ENCODE measurements at regions not wholly inside any gene's neighbourhood (a gene's known extent, or its start where the extent isn't known, plus 50 kb on each side); places are given as distances from the start of the nearest gene placed in this dataset.
"Not testable (repeated sequence)": the region's sequence is repeated elsewhere in the genome, so short reads cannot be mapped to it uniquely, and the experiment has no call there.

DNA sequence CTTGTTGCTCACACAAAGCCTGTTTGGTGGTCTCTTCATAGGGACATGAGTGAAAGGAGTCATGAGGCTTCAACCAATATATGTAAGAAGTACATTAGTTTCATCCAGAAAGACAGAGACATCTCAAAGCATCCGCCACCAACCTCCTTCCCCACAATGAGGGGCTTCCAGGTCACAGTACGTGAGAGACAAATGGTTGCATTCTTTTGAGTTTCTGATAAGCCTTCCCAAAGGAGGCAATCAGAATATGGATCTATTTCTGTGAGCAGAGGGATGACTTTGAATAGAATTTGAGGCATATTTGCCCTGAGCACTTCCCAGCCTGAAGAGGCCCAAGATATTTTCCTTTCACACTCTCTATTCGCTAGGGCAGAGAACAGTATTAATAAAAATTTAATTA, 931.1 kb downstream of the FAM181B start:
- DNase-seq (ENCODE audit: low spot score) (no peak), ATAC-seq (no peak)

DNA sequence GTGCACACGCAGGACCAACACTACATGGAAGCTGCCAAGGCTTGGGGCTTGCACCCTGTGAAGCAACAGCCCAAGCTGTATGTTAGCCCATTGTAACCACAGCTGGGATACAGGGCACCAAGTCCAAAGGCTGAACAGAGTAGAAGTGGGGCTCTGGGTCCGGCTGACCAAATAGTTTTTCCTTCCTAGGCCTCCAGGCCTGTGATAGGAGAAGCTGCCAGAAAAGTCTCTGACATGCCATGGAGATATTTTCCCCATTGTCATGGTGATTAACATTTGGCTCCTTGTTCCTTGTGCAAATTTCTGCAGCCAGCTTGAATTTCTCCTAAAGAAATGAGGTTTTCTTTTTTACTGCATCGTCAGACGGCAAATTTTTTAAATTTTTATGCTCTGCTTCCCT, 941.2 kb downstream of the FAM181B start:
- DNase-seq (ENCODE audit: low spot score) (no peak), ATAC-seq (no peak)

DNA sequence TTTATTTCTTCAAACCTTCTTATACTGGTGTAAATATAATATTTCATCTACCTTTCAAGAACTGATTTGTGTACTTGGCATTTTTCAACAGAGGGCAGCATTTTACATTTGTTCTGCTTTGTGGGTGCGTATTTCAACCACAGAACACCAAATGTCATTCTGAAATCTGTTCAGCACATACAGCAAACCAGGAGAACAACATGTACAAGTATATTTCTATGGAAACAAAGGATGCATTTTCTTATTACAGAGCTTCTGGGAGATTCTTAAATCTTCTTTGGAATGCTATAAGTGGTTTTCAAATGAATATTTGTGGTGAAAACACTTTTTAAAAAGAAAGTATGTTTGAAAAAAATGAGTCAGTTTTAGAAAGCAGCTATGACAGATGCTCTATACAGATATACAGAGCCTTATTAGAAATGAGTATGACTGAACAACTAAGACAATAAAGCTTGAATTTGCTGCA, 946.0 kb downstream of the FAM181B start:
- DNase-seq (ENCODE audit: low spot score): no peak
- ATAC-seq: no peak

DNA sequence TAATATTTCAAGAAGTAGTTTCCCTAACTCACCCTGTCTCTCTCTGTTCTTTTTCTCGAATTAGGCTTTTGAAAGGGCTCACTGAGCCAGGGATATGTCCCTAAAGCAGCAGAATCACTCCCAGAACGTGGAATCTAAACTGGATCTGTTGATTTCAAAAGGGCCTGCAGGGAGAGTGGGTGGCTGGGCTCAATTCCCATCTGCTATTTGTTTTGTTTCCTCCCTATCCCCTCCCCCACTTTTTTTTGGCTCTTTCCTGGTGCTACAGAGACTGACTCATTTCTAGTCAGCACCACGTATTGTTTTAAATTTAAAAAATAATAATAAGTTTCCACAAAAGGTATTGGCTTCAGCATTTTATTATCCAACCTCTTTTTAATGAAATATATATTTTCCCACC, 961.5 kb downstream of the FAM181B start:
- DNase-seq (ENCODE audit: low spot score) (no peak), ATAC-seq (no peak)

DNA sequence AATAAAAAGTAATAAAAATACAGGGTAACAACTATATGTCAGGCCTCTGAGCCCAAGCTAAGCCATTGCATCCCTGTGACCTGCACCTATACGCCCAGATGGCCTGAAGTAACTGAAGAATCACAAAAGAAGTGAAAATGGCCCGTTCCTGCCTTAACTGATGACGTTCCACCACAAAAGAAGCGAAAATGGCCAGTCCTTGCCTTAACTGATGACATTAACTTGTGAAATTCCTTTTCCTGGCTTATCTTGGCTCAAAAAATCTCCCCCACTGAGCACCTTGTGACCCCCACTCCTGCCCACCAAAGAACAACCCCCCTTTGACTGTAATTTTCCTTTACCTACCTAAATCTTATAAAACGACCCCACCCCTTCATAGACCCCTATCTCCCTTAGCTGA, 963.8 kb downstream of the FAM181B start:
- DNase-seq (ENCODE audit: low spot score); ATAC-seq: not testable (repeated sequence)

DNA sequence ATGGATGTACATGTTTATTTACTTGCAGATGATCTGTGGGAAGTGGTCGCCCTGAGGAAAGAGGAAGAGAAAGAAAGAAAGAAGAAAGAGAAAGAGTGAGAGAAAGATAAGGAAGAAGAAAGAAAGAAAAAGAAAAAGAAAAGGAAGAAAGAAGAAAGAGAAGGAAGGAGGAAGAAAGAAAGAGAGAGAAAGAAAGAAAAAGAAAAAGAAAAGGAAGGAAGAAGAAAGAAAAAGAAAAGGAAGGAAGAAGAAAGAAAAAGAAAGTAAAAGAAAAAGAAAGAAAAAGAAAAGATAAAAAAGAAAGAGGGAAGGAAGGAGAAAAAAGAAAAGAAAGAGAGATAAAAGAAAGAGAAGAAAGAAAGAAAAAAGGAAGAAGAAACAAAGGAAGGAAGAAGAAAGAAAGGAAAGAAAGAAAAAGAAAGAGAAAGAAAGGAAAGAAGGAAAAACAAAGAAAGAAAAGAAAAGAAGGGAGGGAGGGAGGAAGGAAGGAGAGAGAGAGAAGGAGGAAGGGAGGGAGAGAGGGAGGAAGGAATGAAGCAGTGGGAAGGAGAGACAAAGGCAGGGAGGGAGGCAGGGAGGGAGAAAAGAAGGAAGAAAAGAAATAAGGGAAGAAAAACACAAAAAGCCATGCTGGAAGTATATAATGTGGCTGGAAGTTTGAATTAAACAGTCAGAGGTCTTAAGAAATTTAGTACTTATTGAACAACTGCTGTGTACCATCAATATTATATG, 976.6 kb downstream of the FAM181B start:
- ATAC-seq (no peak), DNase-seq (ENCODE audit: low spot score) (no peak)

DNA sequence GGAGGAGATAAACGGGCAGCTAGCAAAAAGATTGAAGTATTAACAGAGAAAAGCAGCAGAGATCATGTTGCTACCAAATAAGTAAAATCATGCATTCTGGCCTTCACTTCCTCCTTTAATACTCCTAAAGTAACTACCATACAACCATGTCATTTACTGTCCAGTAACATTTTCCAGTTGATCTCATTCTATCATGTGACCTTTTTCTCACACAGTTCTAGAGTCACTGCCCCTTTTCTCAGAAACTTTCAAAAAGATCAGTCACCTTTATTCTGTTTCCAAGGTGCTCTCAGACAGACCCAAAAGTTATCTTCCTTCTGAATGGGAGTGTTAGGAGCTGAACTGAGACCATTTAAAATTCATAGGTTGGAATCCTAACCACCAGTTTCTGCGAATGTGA, 984.4 kb downstream of the FAM181B start:
- DNase-seq (ENCODE audit: low spot score) (no peak), ATAC-seq (no peak)

DNA sequence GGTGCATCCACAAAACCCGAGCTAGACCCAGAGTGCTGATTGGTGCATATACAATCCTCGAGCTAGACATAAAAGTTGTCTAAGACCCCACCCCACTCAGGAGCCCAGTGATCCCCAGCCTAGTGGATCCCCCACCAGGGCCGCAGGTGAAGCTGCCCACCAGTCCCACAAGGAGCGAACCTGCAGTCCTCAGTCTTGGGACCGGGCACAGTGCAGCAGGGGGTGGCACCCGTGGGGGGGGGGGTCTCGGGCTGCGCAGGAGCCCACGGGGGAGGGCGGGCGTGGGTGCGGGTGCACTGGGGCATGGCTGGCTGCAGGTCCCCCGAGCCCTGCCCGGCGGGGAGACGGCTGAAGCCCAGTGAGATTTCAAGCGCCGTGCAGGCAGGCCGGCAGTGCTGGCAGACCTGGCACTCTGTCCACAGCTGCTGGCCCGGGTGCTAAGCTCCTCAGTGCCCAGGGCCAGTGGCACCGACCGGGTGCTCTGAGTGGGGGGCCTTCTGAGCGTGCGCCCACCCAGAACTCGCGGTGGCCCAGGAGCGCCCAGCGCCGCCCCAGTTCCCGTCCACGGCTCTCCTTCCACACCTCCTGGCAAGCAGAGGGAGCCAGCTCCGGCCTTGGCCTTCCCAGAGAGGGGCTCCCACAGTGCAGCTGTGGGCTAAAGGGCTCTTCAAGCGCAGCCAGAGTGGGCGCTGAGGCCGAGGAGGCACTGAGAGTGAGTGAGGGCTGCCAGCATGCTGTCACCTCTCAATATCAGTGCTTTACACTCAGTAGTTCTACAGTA, 989.1 kb downstream of the FAM181B start:
- ATAC-seq: no peak
- DNase-seq (ENCODE audit: low spot score): no peak

DNA sequence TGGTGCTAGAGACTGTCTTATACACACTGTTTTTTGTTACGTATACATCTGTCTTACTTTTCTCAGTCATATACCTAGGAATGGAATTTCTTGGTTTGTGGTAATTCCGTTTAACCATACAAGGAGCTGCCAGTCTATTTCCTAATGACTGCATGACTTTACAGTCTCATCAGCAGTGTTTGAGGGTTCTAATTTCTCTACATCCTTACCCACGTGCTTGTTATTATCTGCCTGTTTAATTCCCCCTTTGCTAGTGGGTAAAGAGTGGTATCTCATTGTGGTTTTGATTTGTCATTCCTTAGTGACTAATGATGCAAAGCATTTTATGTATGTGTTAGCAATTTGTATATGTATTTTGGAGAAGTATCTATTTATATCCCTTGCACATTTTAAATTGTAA, 1008.0 kb downstream of the FAM181B start:
- ATAC-seq (no peak), DNase-seq (ENCODE audit: low spot score) (no peak)

DNA sequence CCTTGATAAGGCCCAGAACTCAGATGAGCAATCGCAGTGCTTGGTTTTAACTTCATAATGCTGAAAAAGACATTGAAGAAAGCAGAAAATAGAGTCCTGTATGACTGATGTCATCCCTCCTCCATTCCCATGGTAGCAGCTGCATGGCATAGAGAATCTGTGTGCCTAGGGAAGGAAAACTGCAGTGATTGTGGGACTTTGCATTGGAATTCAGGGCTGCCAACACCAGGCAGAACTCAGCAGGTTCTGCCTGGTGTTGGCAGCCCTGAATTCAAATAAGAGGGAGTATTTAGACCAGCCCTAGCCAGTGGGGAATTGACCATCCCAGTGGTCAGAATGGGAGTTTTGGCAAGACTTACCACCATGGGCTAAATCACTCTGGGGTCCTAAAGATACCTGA, 1016.0 kb downstream of the FAM181B start:
- ATAC-seq: no peak
- no peak for DNase-seq (ENCODE audit: low spot score)

DNA sequence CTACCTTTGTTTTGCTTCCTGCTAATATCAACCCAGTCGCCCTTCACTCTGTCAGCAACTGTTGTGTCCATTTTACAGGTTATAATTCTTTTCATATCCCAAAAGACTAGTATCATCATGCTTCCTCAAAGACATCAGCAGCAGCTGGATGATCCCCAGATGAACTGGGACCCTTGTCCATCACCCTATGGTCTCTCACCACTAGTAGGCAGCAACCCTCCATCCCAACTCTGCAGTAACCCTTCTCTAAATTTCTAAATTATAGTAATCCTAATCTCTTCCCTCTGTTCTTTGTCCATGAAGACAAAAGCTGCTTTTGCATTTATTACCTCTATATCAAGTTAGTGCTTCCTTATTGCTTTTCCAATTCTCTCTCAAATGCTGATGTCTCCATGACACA, 1025.8 kb downstream of the FAM181B start:
- ATAC-seq (no peak), DNase-seq (ENCODE audit: low spot score) (no peak)

DNA sequence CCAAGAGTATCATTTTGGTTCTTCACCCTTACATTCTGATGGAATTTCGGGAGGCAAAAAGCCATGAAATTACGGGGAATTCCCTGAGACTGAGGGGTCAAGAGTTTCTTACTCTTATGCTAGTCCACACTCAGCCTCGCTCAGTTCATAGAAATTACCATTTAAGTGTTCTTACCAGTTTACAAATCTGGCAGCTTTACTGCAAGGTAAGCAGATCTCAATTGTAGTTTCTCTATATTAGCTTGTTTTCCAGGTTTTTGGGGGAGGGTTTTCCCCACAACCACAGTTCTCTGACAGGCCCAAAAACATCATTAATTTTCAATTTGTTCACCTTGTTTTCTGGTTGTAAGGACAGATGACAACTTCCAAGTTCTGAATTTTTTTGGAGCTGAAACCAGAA, 1028.4 kb downstream of the FAM181B start:
- ATAC-seq (no peak), DNase-seq (ENCODE audit: low spot score) (no peak)

DNA sequence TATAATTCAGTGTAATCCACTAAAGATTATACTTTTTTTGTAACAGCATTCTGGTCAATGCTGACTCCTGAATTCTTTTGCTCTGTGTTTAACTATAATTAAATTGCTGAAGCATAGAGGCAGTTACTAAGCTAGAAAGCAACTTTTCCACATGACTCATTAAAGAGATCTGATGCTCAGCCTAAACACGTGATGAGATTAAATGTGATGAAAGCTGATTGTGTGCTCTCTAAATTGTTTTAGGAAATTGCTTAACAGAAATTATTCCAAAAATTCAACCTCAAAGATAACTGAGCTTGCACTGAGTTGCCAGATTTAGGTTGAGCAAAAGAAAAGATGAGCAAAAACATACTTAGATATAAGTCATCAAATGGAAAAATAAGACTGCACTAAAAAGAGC, 1033.6 kb downstream of the FAM181B start:
- no peak for DNase-seq (ENCODE audit: low spot score)
- ATAC-seq: no peak

DNA sequence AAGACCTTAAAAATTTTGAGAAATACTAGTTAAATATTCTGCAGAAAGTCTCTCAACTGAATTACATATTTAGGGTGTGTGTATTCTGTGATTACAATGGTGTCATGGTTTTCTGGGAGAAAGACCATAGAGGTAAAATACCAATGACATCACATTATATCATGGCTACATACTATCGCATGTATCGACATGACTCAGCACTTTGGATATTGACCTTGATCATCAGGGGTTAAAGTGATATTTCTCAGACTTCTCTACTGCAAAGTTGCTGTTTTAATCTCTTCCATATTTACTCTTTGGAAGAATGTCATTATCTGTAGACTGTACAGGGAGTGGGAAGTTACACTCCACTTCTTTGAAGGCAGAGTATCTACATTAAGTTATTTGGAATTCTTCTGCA, 1046.6 kb downstream of the FAM181B start:
- no peak for DNase-seq (ENCODE audit: low spot score)

DNA sequence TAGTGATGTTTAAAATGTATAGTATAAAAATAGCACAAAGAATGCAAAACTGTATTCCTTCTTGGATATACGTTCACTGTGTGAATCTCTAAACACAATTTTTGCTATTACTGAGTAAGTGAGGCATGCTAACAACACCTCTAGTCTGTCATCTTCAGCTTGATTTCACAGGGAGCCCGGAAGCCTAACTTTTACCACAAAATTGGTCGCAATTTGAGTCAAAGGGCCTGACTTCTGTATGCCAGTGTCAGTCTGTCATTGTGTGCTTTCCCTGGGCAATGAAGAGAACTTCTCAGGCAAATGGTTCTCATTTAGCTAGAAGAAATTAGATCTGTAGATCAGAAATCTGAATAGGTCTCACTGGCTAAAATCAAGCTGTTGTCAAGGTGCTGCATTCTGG, 1059.5 kb downstream of the FAM181B start:
- ATAC-seq (no peak), DNase-seq (ENCODE audit: low spot score) (no peak)

More for the DNA sequence above, 1046.6 kb downstream of the FAM181B start:
- ATAC-seq: no peak

DNA sequence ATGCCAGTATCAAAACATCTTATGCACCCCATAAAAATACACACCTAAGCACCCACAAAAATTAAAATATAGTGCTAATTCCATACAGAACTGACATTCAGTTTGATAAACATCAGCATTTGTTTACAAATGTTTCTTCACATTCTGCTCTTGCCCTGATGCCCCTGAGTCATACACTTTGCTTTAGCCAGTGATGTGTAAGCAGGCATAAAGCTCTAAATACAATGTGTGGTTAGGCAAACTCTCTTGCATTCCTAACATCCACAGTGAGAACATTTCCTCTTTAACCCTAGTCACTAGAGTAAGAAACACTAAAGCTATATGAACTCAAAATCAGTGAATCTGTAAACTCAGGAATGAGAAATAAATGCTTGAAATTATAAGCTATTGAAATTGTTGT, 1060.7 kb downstream of the FAM181B start:
- no peak for DNase-seq (ENCODE audit: low spot score)
- no peak for ATAC-seq

DNA sequence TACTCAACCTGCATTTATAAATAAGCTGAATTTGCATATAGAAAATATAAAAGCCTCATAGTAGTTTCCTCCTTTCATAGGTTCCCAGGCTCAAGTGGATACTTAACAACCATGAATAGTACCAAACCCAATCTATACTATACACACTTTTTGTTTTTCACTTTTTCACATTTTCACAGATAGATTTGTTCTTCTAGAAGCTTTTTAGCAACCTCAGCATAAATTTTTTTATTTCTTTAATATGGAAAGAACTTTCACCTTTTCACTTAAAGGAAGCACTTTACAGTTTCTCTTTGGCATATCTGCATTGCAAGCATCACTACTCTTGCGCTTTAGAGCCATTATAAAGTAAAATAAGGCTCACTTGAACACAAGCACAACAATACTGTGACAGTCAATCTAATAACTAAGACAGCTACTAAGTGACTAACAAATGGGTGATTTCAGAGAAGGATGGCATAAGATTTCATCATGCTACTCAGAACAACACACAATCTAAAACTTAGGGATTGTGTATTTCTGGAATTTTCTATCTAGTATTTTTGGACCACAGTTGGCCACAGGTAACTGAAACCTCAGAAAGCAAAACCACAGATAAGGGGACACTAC, 1063.6 kb downstream of the FAM181B start:
- ATAC-seq: no peak
- DNase-seq (ENCODE audit: low spot score): no peak

DNA sequence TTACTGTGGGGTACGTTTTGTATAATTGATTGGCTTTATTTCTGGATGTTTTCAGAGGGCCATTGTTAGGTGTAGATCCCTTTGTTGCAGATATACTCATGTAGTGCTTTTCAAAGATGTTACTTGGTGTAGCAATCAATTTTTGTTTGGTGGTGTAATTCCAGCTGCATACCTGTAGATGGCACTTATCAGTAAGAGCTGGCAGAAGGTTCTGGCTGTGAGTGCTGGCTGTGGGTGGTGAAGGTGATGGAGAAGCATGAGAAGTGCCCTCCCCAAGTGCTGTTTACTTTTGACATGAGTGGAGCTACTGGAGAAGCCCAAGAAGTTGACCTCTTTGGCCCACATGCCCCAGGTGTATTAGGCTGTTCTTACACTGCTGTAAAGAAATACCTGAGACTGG, 1074.9 kb downstream of the FAM181B start:
- ATAC-seq: peak; percentile 91

DNA sequence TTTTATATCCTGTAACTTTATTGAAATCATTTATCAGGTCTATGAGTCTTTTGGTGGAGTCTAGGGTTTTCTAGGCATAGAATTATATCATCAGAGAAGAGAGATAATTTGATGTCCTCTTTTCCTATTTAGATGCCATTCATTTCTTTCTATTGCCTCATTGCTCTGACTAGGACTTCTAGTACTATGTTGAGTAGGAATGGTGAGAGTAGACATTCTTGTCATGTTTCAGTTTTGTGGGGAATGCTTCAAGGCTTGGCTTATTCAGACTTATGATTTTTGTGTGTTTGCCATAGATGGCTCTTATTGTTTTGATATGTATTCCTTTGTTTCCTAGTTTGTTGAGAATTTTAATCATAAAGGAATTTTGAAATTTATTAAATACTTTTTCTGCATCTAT, 1078.3 kb downstream of the FAM181B start:
- DNase-seq (ENCODE audit: low spot score) (no peak), ATAC-seq (no peak)

More for the DNA sequence above, 1074.9 kb downstream of the FAM181B start:
- DNase-seq (ENCODE audit: low spot score): no peak

DNA sequence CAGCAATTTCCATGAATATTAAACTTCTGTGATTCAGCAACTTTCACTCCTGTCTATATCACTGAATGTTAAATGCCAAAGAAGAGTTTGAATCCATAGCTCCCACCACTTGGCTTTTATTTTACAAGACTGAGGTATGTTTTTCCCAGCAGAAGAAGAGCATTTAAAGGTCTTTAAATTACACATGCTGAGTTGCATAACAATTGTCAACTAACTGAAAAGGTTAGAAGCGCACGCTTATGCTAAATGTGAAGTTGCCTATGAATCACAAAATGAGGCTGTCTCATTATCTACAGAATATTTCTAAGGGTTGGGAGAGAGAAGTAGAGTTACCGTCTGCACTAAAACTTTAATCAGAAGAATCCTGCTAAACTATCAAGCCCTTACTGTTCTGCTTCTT, 1086.3 kb downstream of the FAM181B start:
- ATAC-seq: no peak

DNA sequence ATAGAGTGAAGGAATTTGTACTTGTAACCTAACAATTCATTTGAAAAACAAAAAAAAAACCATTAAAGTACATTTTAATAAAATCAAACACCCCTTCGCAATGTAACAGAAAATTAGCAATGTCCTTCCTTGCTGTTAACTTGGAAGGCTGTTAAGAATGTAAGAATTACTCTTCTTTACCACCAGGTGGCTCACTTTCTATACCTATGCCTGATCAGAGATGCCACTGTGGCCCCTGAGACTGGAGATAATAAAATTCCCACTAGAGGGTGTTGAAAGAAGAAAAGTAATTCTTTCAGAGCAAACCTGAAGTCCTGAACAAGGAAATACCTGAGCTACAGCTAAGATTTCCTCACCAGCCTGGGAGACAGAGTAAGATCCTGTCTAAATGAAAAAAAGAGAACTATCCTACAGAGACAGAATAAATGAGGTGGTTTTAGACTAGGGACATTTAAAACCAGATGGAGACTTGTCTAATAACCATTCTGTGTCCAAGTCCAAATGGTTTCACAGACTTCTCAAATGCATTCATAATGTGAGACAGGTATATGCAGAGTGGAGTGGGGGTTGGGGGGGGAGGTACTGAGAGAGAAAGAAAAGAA, 1089.3 kb downstream of the FAM181B start:
- DNase-seq (ENCODE audit: low spot score) (no peak), ATAC-seq (peak; percentile 88)

More for the DNA sequence above, 1086.3 kb downstream of the FAM181B start:
- no peak for DNase-seq (ENCODE audit: low spot score)

DNA sequence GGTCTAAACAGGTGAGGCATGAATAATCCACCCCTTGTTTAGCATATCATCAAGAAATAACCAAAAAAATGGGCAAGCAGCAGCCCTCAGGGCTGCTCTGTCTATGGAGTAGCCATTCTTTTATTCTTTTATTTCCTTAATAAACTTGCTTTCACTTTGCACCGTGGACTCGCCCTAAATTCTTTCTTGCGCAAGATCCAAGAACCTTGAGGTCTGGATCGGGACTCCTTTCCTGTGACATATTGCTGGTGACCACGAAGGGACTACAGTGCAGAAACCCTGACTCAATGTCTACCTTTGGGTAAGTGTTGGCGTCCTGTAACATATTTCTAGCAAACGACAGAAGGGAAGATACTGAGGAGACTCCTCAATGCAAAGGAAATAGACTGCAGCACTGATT, 1099.2 kb downstream of the FAM181B start:
- ATAC-seq (no peak), DNase-seq (ENCODE audit: low spot score) (no peak)

Measured in left lobe of liver (tissue), 2 donors.